GM18870 (cell line): ENCODE measurements at regions not wholly inside any gene's neighbourhood (a gene's known extent, or its start where the extent isn't known, plus 50 kb on each side); places are given as distances from the start of the nearest gene placed in this dataset.
"Not testable (repeated sequence)": the region's sequence is repeated elsewhere in the genome, so short reads cannot be mapped to it uniquely, and the experiment has no call there.

Source experiments
- ATAC-seq: cut with Tn5 transposase; IDR thresholded peaks from one replicate; pipeline ENCODE4 v1.9.1; 2021; ENCODE audit warnings: moderate library complexity; ENCODE audit not compliant: unreplicated experiment

- ATAC-seq, result no peak
These were observed 269.4 kb upstream of the CHAC2 start for GRCh38 chr2:53498210-53498609.

GRCh38 chr2:53497020-53497419 is 270.6 kb upstream of the CHAC2 start:
- ATAC-seq, result no peak

- no peak for ATAC-seq
These were observed 274.4 kb upstream of the CHAC2 start for GRCh38 chr2:53493210-53493609.

GRCh38 chr2:53490659-53491058 is 276.9 kb upstream of the CHAC2 start:
- ATAC-seq, result no peak

- not testable (repeated sequence) for ATAC-seq
These were observed 281.3 kb upstream of the CHAC2 start for GRCh38 chr2:53486185-53486899.

GRCh38 chr2:53485021-53485728 is 282.4 kb upstream of the CHAC2 start:
- ATAC-seq, result no peak

GRCh38 chr2:53484531-53484930 is 283.1 kb upstream of the CHAC2 start:
- ATAC-seq, result no peak

GRCh38 chr2:53477517-53477916 is 290.1 kb upstream of the CHAC2 start:
- ATAC-seq, result no peak

- ATAC-seq, result no peak
These were observed 290.8 kb upstream of the CHAC2 start for GRCh38 chr2:53476834-53477233.

- no peak for ATAC-seq
These were observed 291.8 kb upstream of the CHAC2 start for GRCh38 chr2:53475766-53476165.

- ATAC-seq, result no peak
These were observed 292.3 kb upstream of the CHAC2 start for GRCh38 chr2:53475321-53475720.

GRCh38 chr2:53474914-53475313 is 292.7 kb upstream of the CHAC2 start:
- ATAC-seq, result no peak

- ATAC-seq, result no peak
These were observed 293.8 kb upstream of the CHAC2 start for GRCh38 chr2:53473775-53474311.

- ATAC-seq, result no peak
These were observed 294.4 kb upstream of the CHAC2 start for GRCh38 chr2:53473236-53473635.

GRCh38 chr2:53467467-53468180 is 300.0 kb upstream of the CHAC2 start:
- no peak for ATAC-seq

- ATAC-seq, result no peak
These were observed 303.5 kb upstream of the CHAC2 start for GRCh38 chr2:53463806-53464726.

GRCh38 chr2:53460937-53461336 is 306.7 kb upstream of the CHAC2 start:
- no peak for ATAC-seq

GRCh38 chr2:53460347-53460746 is 307.3 kb upstream of the CHAC2 start:
- ATAC-seq, result no peak

- no peak for ATAC-seq
These were observed 312.5 kb upstream of the CHAC2 start for GRCh38 chr2:53455094-53455493.

GRCh38 chr2:53452957-53453748 is 314.5 kb upstream of the CHAC2 start:
- no peak for ATAC-seq
